DMS 273 (cell line): ENCODE measurements at regions not wholly inside any gene's neighbourhood (a gene's known extent, or its start where the extent isn't known, plus 50 kb on each side); places are given as distances from the start of the nearest gene placed in this dataset.

Experiments
- DNase-seq: peaks from one replicate; lab custom pipeline; 2025; ENCODE audit not compliant: unreplicated experiment; lab: John Stamatoyannopoulos, UW

DNA sequence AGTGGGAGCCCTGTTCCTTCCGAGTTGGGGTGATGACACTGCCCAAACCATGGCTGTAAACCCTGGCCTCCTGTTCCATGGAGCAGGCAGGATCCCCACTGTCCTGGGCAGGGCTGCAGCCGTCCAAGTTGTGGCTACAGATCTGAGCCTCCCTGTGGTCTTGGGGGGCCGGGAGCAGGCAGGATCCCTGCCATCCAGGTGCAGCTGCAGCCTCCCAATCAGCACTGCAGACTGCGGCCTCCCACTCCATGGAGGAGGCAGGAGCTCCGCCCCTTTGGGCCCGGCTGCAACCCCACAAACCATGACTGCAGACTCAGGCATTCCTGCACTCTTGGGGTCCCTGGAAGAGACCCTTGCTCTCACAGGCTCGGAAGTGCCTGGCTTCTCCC, 872.1 kb upstream of the GJE1 start:
- no peak for DNase-seq

DNA sequence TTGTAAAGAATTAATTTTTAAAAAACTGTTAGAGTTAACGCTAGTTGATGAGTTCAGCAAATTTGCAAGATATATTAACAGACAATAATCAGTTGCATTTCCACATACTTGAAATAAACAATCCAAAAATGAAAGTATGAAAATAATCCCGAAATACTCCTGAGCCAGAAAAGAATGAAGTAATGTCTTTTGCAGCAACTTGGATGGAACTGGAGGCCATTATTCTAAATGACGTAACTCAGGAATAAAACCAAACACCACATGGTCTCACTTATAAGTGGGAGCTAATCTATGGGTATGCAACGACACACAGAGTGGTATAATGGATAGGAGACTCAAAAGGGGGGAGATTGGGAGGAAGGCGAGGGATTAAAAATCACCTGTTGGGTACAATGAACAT, 872.9 kb upstream of the GJE1 start:
- no peak for DNase-seq

DNA sequence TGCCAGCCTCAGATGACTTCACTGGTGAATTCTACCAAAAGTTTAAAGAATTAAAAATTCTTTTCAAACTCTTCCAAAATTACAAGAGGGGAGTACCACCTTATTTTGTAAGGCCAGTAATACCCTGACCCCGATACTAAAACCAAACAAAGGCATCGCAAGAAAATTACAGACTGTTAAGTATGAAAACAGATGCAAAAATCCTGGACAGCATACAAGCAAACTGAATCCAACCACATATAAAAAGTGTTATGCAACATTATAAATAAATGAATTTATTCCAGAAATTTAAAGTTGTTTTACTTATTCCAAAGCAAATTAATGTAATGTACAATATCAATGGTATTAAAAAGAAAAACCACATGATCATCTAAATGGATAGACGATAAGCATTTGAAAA, 873.6 kb upstream of the GJE1 start:
- no peak for DNase-seq

DNA sequence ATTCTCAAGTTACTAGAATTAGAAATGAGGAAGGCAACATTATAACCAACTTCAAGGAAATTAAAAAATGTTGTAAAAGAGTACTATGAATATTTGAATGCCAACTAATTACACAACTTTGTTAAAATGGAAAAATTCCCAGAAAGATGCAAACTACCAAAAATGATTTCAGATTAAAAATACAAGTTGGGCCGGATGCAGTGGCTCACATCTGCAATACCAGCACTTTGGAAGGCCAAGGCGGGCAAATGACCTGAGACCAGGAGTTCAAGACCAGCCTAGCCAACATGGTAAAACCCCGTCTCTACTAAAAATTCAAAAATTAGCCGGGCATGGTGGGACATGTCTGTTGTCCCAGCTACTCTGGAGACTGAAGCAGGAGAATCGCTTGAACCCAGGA, 874.2 kb upstream of the GJE1 start:
- no peak for DNase-seq

DNA sequence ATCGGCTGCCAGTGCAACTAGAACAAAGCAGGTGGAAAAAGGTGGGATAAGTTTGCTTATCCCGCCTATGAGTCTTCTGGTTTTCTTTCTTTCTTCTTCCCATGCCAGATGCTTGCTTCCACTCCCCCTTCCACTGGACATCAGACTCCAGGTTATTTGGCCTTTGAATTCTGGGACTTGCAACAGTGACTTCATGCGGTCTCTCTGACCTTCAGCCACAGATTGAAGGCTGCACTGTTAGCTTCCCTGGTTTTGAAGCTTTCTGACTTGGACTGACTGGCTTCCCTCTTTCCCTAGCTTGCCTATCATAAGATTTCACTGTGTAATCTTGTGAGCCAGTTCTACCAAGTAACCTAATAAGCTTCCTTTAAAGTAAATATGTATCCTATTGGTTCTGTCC, 878.4 kb upstream of the GJE1 start:
- DNase-seq, result no peak

DNA sequence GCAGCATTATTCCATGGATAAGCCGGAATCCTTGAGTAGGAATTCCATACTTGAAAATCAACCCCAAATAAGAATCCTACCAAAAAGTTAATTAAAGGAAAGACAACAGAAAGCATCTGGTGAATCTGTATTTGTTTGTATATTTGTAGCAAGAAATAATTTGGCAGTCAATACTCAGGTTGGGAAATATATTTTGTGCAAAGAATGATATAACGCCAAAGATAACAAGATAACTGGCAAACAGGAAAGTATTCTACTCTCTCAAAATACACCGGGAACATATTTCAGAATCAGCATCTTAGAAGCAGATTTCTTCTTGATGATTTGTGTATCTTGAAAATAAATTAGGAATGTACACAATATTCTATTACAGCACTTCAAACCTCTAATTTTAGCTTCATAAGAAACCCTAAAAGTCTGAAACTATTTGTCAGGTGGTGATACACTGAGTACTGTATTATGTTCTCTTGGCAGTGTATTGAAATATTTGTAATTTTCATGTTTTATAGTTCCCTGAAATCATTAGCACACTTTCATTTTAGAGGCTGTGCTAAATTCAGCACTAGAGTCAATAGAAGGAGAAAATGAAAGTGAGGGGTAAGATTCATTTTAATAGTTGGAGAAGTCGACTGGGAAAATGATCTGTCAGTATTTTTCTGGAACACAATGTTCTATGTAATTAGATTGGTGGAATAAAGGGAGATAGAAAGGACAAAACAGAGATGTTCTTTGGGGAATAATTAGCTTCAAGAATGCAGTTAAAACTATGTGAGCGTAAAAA, 879.7 kb upstream of the GJE1 start:
- no peak for DNase-seq

DNA sequence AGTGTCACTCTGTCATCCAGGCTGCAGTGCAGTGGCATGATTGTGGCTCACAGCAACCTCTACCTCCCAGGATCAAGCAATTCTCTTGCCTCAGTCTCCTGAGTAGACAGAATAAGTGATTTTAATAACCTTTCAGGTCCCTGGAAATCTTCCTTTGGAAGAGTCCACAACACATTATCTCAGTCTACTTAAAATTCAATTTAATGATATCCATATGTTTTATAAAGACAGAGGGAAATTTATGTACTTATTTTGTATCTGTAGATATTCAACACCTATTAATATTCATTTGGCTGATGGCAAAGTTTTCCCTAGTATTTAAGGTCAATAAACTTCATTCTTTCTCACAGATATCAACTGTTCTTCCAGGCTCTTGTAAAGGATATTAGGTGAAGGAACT, 881.4 kb upstream of the GJE1 start:
- DNase-seq, result no peak

DNA sequence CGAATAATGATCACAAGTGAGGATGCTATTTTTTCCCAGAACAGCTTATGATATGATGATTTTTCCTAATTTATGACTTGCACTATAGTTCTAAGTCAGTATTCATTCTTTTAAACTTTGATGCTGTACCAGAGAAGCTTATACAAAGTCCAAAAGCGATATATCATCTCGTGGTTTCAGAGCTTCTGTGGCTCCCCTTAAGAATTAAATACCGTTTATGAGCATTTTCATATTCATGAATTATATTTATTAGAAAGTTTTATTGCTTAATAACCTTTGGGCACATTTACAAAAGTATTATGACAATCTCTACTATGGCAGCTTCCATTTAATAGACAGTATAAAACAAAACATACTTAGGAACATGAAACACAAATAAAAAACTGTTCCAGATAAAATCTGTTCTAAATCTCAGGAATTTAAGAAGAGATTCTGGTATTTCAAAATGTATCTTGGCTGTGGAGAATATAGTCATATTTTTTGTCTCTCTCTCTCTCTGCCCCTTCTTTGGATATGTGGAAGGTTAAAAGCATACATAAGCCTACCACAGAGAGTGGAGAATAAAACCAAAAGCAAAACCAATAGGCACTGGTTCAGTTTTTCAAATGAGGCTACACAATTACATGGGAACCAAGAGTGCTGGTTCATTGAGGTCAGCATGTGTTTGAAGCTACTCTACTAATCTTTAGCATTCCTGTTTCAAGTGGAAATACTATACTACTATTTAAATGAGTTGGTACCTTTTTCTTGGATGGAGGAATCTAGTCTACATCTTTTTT, 884.5 kb upstream of the GJE1 start:
- DNase-seq, result no peak

DNA sequence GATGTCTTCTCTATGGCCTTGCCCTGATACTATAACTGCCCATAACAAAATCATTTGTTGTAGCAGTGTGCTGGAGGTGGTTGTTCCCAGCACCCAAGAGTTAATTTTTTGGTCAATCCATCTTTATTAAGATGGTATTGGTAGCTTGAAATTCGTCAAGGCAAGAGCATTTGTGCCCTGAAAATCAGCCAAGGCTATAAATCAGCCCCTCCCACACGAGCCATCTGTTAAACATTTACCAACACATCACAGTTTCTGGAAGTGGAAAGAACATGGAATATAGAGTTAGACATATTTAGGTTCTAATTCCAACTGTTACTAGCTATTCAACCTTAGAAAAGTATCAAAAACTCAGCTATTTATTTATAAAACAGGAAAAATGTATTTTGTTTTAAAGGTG, 888.4 kb upstream of the GJE1 start:
- peak; percentile 80 for DNase-seq

DNA sequence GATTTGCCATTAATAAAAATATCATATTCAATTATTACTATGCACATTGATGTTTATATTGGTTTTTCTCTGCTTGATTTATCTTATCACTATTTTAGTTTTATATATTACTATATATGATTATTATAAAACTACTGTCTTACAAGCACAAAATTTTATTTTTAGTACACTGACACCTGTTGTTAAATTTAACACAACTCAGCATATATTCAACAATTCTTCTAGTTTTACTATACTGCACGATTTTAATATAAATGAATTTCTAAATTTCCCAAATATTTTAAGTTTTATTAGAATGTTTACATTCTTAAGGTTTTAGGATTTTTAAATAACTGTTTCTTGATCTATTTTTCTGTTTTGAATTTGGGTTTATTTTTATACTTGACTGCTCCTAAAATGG, 889.8 kb upstream of the GJE1 start:
- DNase-seq, result no peak

DNA sequence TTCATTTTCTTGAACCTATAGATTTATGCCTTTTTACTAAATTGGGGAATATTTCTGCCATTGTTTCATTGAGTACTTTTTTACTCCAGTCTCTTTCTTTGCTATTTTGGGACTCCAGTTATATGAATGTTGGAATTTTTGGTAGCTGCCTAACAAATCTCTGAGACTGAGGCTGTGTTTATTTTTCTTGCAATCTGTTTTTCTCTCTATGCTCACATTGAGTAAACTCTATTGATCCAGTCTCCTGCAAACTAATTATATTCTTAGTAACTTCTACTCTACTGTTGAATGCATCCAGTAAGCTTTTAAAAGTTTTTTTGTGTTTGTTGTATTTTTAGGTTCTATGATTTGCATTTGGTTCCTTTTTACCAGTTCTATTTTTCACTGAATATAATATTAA, 903.4 kb upstream of the GJE1 start:
- no peak for DNase-seq

DNA sequence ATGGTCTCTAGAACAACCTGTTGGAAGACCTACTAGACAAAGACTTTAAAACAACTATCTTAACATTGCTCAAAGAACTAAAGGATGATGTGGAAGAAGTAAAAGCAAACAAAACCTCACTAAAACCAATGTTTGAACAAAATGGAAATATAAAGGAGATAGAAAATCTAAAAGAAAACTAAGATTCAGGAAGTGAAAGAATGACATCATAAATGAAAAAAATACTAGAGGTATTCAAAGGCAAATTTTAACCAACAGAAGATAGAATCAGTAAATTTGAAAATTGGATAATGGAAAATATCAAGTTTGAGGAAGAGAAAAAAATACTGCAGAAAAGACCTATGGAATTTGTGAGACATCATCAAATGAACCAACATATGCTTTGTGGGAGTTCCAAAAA, 914.1 kb upstream of the GJE1 start:
- DNase-seq, result no peak

DNA sequence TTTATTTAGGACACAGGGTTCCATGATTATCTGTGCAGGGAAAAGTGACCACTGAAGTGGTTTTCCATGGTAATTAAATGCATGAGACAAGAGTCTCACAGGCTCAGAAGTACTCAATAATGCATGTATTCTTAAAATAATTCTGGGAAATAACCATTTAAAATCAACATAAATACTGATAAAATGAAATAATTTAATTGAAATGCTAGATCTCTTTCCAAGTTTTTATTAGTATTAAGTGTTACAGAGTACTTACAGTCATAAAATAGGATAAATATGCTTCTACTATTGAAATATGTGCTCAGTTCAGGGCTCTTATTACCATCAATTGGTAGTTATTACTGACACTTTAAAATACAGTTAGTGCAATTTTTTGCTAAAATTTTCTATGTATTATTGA, 916.0 kb upstream of the GJE1 start:
- no peak for DNase-seq

DNA sequence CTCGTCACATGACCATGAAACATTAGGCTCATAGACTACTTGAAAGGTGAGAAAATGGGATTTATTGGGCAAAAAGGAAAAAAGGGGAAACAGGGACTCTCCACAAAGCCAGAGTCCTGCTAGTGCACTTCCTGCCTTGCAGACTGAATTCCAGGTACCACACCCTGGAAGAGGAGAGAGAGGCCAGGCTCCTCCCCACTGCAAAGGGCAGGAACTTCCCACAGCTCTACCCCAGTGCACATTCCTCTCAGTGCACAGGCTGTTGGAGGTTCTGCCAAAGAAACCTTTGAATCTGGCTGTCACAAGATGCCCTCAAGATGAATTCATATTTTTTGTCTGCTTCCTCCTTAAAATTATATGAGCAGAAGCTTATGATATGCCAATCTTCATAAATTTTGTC, 920.4 kb upstream of the GJE1 start:
- DNase-seq, result no peak

DNA sequence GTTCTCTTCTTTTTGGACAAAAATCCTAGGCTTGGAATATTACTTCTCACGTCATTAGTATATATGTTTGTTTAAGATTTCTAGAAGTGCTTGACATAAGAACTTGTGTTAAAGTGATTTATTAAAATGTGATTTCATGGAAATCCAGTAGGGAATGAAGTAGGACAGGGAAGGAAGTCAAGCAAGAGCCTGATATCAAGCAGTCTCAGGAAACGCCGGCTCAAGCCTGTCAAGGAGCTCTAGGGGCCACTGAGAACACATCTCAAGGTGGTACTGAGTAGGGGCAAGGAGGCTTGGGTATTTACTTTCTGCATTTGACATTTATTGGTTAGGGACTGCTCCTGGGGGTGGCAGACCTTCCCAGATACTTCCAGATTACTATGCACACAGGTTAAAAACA, 920.9 kb upstream of the GJE1 start:
- no peak for DNase-seq

DNA sequence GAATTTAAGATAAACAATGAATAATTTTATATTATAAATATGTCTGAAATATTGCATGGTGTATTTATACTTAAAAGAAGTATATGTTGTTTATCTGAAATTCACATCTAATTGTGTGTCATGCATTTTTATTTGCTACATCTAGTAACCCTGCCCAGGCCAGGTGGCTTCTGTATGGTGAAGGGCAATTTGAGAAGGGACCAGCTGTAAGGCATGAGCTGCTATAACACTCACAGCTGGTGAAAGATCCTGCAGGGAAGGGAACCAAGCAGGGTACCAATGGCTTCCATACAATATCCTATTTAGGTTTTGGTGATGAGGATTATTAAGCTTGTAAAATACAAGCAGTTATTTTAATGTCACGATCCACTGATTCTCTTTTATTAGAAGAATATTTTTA, 921.8 kb upstream of the GJE1 start:
- peak; percentile 92 for DNase-seq

DNA sequence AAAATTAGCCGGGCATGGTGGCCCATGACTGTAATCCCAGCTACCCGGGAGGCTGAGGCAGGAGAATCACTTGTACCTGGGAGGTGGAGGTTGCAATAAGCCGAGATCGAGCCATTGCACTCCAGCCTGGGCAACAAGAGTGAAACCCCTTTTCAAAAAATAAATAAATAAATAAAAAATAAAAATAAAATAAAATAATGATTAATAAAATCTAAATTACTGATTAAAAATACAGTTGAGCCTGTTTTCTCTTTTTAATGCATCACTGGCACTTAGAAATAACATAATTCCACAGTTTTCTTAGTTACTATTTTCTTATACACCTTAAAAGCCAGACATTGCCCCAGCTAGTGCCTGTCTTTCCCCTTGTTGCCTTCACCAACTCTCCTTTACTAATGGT, 922.8 kb upstream of the GJE1 start:
- no peak for DNase-seq

DNA sequence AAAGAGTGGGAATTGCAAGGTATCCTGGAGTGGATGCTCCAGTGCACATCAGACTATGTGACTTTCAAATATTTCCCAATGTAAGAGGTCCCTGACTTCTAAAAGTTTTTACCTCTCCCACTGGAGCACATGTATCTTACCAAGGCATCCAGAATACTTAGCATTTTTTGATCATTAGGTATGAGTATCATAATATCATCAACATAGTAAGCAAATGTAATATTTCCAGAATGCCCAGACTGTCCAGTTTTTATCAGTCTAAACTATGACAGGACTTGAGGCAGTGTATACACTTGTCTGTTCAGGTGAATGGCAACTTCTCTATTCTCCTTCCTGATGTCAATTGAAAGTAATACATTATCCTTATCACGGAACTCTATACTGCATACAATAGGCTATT, 924.6 kb upstream of the GJE1 start:
- DNase-seq, result no peak

DNA sequence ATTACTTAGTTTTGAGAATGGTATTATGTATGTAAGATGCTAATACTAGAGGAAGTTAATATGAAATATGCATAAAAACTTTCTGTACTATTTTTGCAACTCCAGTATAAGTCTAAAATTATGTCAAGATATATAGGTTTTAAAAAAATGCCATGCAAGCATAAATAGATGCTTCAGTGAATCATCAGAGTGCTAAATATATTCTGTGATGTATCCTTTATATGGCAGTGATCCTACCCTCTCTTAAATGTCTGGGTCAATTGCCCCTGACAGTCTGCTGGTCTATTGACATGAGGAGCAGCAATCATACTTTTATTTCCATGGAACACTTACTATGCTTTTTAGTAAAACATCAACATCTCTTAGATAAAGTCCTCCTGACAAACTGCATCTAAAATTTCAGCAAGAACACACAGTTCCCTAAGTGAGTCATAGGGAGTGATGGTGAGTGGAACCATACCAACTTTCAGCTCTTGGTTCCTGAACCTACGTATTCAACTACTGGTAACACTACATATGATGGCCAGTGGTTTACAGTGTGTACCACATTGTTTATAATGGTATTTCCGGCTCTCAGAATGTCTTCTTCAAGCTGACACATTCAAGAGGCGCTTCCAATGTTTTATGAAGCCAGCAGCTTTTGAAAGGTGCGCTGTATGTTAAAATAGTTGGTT, 928.7 kb upstream of the GJE1 start:
- DNase-seq, result no peak

DNA sequence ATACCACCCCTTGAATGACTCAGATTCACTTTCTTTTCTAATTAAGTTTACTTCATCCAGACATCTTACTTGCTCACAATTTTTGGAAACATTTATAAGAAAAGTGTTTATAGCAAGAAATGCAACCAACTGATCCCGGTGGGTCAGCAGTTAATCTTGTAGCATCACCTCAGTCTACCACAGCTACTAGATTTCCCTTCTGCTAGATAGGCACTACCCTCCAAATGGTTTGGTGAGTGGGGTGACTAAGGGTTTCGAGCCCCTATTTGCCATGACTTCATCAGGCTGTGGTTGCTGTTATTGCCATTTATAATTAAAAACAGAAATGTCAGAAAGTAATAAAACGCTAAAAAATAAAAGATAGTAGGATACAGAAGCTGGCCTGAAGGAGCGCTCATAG, 930.1 kb upstream of the GJE1 start:
- no peak for DNase-seq

DNA sequence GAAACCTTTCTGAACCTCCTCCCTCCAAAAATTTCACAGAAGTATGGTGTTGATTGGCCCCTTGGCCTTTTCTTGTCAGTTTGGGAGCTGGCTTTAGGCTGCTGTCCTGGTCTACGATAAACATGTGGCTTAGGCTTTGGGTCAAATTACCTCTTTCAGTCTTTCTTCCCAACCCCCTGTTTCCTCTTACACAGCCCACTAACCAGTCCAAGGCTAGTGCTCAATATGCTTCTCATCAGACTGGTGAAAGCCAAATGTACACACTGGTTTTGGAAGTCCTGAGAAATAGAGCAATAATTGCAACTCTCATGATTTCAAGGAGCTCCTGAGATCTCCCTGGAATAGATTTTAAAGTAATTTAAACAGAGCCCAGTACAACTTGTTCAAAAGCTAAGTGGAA, 933.7 kb upstream of the GJE1 start:
- peak; percentile 45 for DNase-seq

DNA sequence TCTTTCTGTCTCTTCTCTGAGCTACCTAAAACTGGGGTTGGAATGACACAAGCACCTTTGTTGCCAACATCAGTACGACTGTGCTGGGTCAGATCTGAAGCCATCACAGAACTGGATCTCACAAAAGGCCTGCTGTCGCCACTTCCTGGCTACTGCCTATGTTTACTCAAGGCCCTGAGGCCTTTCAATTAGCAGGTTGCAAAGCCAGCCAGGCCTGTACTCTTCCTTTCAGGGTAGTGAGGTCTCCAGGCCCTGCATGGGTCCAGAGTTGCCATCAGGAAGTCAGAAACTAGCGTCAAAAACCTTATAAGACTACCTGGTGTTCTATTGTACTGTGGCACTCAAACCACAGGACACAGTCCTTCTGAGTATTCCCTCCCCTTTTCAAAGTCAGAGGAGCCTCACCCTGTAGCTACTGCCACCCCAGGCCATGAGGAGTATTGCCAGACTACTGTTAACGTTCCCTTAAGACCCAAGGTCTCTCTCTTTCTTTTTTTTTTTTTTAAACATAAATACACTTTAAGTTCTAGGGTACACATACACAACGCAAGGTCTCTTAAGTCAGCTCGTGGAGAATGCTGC, 937.4 kb upstream of the GJE1 start:
- DNase-seq, result peak; percentile 5
